GM18502 (cell line): ENCODE measurements at regions not wholly inside any gene's neighbourhood (a gene's known extent, or its start where the extent isn't known, plus 50 kb on each side); places are given as distances from the start of the nearest gene placed in this dataset.

ENCODE experiments used
- ATAC-seq: cut with Tn5 transposase; IDR thresholded peaks from one replicate; pipeline ENCODE4 v1.9.1; 2021; ENCODE audit warnings: mild to moderate bottlenecking; ENCODE audit not compliant: unreplicated experiment, poor library complexity

- ATAC-seq, result no peak
These were observed 510.1 kb upstream of the CXADR start for GRCh38 chr21:17002594-17003257.

- ATAC-seq, result no peak
These were observed 509.6 kb upstream of the CXADR start for GRCh38 chr21:17003258-17003615.

DNA sequence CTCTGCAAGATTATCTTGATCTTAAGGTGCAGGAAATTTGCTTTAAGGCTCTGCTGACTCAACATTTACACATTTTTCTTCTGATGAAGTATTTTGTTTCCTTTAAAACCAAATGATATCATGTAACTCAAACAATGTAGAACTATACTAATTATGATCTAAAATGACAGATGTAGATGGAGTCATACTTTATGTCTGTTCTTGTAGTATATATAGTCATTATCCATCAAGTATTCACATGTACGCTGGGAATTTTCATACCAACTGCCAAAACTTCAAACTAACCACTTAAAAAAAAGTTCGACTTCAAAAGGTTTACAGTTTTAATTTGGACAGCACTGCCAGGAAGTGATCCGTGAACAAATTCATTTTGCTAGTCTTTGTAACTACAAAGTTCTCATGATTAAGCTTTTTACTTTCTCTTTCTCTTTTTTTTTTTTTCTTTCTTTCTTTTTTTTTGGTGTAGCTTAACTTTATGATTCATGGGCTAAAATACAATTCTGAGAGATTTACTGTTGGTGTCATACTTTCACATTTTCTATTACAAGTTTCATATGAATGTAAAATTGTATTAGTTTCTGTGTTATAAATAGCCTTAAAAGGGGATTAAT, 509.0 kb upstream of the CXADR start:
- ATAC-seq, result no peak

GRCh38 chr21:17032141-17032655, 480.6 kb upstream of the CXADR start:
- no peak for ATAC-seq

- ATAC-seq, result no peak
These were observed 468.1 kb upstream of the CXADR start for GRCh38 chr21:17044696-17045095.

DNA sequence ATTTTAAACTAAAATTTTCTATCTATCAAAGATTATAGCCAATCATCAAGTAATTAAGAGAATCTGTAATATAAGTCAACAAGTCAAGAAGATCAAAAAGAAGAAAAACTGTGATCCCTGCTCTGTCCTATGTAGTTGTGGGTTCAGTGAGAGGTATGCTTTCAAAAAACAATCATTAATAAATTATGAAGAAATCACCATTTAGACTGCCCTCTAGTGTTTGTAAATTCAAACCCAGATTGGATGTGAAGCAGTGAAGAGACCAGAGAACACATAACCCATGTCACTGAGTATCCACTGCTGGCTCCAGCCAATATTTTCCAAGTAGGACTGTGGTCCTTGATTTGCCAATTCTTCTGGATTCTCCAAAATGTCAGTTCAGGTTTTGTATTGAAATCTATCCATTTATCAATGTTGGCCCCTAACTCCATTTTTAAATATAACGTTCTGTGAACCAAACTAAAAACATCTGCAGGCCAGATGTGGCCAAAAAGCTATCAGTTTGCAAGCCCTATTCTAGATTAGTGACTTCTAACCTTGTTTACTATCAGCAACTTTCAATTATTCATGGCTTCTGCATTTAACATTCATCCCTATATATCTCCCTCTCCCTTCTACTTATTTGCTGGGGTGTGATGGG, 467.5 kb upstream of the CXADR start:
- no peak for ATAC-seq

GRCh38 chr21:17048974-17049373, 463.9 kb upstream of the CXADR start:
- ATAC-seq, result no peak

- no peak for ATAC-seq
These were observed 462.7 kb upstream of the CXADR start for GRCh38 chr21:17050156-17050555.

DNA sequence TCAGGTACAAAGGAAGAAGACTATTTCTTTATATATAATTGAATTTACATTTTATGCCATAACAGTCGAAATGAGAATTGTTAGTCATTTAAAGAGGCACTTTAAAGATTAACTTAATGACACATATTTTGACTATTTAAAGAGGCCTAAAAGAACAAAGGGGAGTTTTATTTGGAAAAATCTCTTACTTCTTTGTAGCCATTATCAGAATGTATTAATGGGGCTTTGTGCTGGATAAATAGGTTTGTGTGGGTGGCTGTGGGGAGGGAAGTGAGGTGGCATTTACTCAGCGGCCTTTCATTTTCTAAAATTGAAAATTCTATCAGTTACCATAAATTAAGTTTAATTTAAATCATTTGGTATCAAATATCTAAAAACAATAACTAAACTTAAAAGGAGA, 462.2 kb upstream of the CXADR start:
- ATAC-seq, result no peak

- ATAC-seq, result no peak
These were observed 461.8 kb upstream of the CXADR start for GRCh38 chr21:17051054-17051453.

- ATAC-seq, result no peak
These were observed 459.5 kb upstream of the CXADR start for GRCh38 chr21:17053321-17053720.

GRCh38 chr21:17059936-17060335, 452.9 kb upstream of the CXADR start:
- no peak for ATAC-seq

DNA sequence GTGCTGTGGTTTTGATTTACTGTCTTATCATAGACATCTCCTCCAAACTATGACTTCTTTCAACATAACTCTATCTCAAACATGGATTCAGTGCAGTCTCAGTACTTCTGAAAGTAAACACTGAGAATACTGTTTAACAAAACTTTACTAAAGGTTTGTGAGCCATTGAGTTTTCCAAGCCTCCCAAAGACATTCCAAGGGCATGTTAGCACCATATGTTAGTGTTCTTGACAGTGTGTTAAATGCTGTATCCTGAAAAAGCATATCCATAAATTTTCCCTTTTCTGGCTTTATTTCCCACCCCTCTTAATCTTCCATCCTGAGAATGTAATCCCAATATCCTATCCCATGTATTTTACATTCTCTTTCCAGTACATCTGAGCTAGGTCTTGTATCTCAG, 446.8 kb upstream of the CXADR start:
- ATAC-seq, result no peak

- no peak for ATAC-seq
These were observed 441.8 kb upstream of the CXADR start for GRCh38 chr21:17071093-17071492.

- ATAC-seq, result no peak
These were observed 431.6 kb upstream of the CXADR start for GRCh38 chr21:17081193-17081592.

DNA sequence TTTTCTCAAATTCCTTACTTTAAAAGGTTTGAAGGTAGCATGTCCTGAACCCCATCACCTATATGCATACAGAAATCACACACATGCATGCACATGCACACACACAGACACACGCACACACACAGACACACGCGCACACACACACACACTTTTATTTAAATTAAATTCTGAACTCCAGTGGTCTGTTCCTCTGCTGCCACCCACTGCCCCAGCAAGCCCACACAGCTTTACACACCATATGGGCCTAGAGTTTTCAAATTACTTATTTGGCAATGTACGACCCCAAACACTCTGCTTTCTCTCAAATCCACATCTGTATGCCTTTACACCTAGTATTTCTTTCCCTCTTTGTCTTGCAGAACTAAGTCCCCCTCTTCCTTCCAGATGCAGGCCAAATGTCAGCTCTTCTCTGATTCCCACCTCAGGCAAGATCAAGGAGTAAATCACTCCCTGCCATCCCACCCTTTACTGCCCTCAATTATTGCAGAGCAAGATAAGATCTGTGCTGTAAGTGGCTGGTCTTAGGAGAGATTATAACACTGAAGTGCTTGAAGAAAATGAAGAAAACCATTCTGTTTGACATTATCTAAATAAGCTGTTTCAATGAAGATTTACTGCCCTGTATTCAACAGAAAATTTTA, 429.9 kb upstream of the CXADR start:
- no peak for ATAC-seq

GRCh38 chr21:17085707-17086106, 427.1 kb upstream of the CXADR start:
- no peak for ATAC-seq

DNA sequence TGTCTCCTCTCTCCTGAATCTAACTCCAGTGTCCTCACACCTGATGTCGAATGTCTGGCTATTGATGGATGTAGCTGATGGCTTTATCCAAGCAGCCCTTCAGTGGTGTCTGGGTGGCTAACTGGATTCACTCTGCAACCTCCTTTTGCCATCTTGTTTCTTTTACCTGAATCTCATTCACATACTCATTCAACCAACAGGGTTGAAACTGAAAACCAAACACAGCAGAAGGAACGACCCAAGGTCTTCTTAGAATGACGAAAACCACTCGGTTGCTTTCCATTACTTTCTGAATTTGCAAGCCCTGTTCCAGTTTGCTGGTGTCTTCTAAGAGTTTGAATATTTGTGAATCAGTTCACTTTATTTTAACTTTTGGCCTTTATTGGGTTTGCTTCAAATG, 424.3 kb upstream of the CXADR start:
- ATAC-seq, result no peak

DNA sequence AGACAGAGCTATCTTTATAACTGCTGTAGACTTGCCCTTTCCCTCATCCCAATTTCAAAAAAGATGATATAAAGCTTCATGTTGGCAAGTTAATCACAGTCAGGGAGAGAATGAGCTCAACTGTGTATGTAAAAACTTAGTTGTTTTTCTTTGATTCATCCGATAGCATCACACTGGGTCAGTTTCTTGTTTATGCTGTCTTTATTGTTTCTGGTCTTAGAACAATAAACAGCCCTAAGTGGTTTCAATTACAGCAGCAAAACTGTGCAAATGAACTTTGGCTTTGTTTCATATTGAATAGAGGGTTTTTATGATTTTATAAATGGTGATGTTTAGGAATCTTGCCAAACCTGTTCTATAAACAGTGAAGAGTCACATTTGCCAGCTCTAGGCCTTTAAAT, 423.8 kb upstream of the CXADR start:
- no peak for ATAC-seq

DNA sequence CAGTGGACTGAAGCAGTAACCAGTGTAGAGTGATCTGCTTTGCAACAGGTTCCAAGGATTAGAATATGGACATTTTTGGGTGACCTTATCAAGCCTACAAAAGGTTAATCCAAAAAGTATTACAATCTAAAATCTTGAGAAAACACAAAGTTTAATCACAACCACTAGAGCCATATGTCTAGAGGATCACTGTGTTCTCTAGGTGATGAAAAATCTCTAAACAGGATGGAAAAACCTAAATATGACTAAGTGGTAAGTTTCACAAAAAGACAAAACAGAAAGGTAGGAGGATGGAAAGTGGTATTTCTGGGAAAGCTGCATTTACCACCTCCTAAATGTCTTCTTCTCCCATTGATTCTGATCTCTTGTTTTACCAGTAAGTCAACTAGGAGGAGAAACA, 411.1 kb upstream of the CXADR start:
- no peak for ATAC-seq

GRCh38 chr21:17105932-17106331, 406.9 kb upstream of the CXADR start:
- ATAC-seq, result no peak
